Aorta (tissue), 5 donors: ENCODE measurements at regions not wholly inside any gene's neighbourhood (a gene's known extent, or its start where the extent isn't known, plus 50 kb on each side); places are given as distances from the start of the nearest gene placed in this dataset.
A peak's percentile ranks its signal among the peaks of the same experiment; 100 is the strongest.
"Not testable (repeated sequence)": the region's sequence is repeated elsewhere in the genome, so short reads cannot be mapped to it uniquely, and the experiment has no call there.

ENCODE experiments used
- ATAC-seq: fragments of 200-7000 bp; cut with Tn5 transposase; one replicate; pipeline ENCODE4 v1.9.1; 2022; ENCODE audit warnings: moderate library complexity; ENCODE audit not compliant: low FRiP score
- DNase-seq, 2 donors: peaks; one replicate each; pipeline ENCODE4 v3.0.0-alpha.2; 2020
- H3K27ac ChIP-seq, 2 donors: one replicate each; pipeline ENCODE4 v1.5.1; 2013; ENCODE audit warnings: low read length in 2 of 2, mild to moderate bottlenecking in 2 of 2, moderate library complexity in 2 of 2, control low read depth in 1 of 2, inconsistent platforms in 1 of 2, low read depth in 1 of 2
- H3K27me3 ChIP-seq, 2 donors: one replicate each; pipeline ENCODE4 v1.6.1; 2013; ENCODE audit warnings: control low read depth in 1 of 2, low read length in 1 of 2, mild to moderate bottlenecking in 1 of 2, moderate library complexity in 1 of 2; ENCODE audit not compliant: insufficient read depth in 2 of 2, control insufficient read depth in 1 of 2
- H3K36me3 ChIP-seq, 2 donors: one replicate each; pipeline ENCODE4 v1.6.1; 2013; ENCODE audit warnings: control low read depth in 1 of 2, low read length in 1 of 2, mild to moderate bottlenecking in 1 of 2; ENCODE audit not compliant: insufficient read depth in 2 of 2, control insufficient read depth in 1 of 2
- H3K4me1 ChIP-seq, 2 donors: one replicate each; pipeline ENCODE4 v1.6.1; 2013; ENCODE audit warnings: low read length in 2 of 2, control low read depth in 1 of 2, mild to moderate bottlenecking in 1 of 2, moderate library complexity in 1 of 2; ENCODE audit not compliant: insufficient read depth in 2 of 2, control insufficient read depth in 1 of 2
- H3K4me3 ChIP-seq, 2 donors: one replicate each; pipeline ENCODE4 v1.5.1; 2013; ENCODE audit warnings: low read length in 2 of 2, control low read depth in 1 of 2, mild to moderate bottlenecking in 1 of 2
- H3K9me3 ChIP-seq: one replicate; pipeline ENCODE4 v1.6.1; 2013; ENCODE audit warnings: mild to moderate bottlenecking, low read length; ENCODE audit not compliant: control insufficient read depth
- WGBS, 2 donors: extraction: QIAGEN DNeasy Blood & Tissue Kit; methylation state at CpG; one replicate each; pipeline ENCODE4 v1.1.7; 2013; 5-methylcytosine and 5-hydroxymethylcytosine counted together
- intact Hi-C, 2 donors: fragments of 100-400 bp; cut with DNase I; formaldehyde crosslinking; loops; one replicate each; pipeline versions ENCODE4 v1.14.2 to v1.15.0; 2022
- donor health status: healthy with polysubstance abuse.
- donor health status: Bipolar disorder and iron deficiency.
- donor health status: DM: no; HTN: no; CAD: no.
- donor health status: DM: no; HTN: no; CAD: no.
- donor health status: DM: yes; HTN: yes; CAD: no.

GRCh38 chr6:168939796-168940195 is 313.9 kb downstream of the THBS2 start:
- Histone ChIP-seq H3K4me1 (no peaks in the 10 kb centered on the region), H3K27me3 (no peaks in the 10 kb centered on the region), H3K9me3 (no peaks in the 10 kb centered on the region), H3K4me3 (no peak overlapping the region), H3K36me3 (no peaks in the 10 kb centered on the region), H3K27ac (no peak overlapping the region)
- DNase-seq (no peak), ATAC-seq (no peak)
- WGBS, 2 donors, result 92 to 94% methylated on average over 13 of the region's 13 CpGs
- intact Hi-C loops, result no loop called here

- H3K27ac ChIP-seq, result no peak overlapping the region
- intact Hi-C loops, result no loop called here
- no peak overlapping the region for H3K4me3 ChIP-seq
- no peaks in the 10 kb centered on the region for H3K4me1 ChIP-seq
- no peaks in the 10 kb centered on the region for H3K9me3 ChIP-seq
- WGBS, 2 donors, result 33 to 34% methylated on average over 4 of the region's 4 CpGs
- peak; percentile 27 for ATAC-seq
- no peaks in the 10 kb centered on the region for H3K27me3 ChIP-seq
- DNase-seq, result no peak
- no peaks in the 10 kb centered on the region for H3K36me3 ChIP-seq
These were observed 314.6 kb downstream of the THBS2 start for GRCh38 chr6:168939041-168939440.

- ATAC-seq, result no peak
- H3K4me3 ChIP-seq, result no peak overlapping the region
These were observed 315.1 kb downstream of the THBS2 start for GRCh38 chr6:168938546-168938945.

GRCh38 chr6:168937054-168937453 is 316.6 kb downstream of the THBS2 start:
- Histone ChIP-seq H3K36me3 (no peaks in the 10 kb centered on the region), H3K27me3 (no peaks in the 10 kb centered on the region), H3K4me3 (no peak overlapping the region), H3K9me3 (no peaks in the 10 kb centered on the region), H3K4me1 (no peaks in the 10 kb centered on the region), H3K27ac (no peak overlapping the region)
- ATAC-seq, result no peak
- DNase-seq, result no peak
- intact Hi-C loops, result no loop called here
- WGBS, 2 donors, result 39 to 48% methylated on average over 7 of the region's 7 CpGs

More at GRCh38 chr6:168938546-168938945, 315.1 kb downstream of the THBS2 start:
- intact Hi-C loops, result no loop called here
- H3K4me1 ChIP-seq, result no peaks in the 10 kb centered on the region
- DNase-seq, result no peak
- H3K36me3 ChIP-seq, result no peaks in the 10 kb centered on the region
- 86 to 88% methylated on average over 12 of the region's 12 CpGs for WGBS, 2 donors
- H3K27me3 ChIP-seq, result no peaks in the 10 kb centered on the region
- no peaks in the 10 kb centered on the region for H3K9me3 ChIP-seq
- H3K27ac ChIP-seq, result no peak overlapping the region

GRCh38 chr6:168935628-168936010 is 318.0 kb downstream of the THBS2 start:
- no peaks in the 10 kb centered on the region for H3K36me3 ChIP-seq
- ATAC-seq, result no peak
- WGBS, 2 donors, result 81 to 83% methylated on average over 10 of the region's 10 CpGs

GRCh38 chr6:168934660-168935627 is 318.7 kb downstream of the THBS2 start:
- Histone ChIP-seq H3K9me3 (no peaks in the 10 kb centered on the region), H3K27ac (no peak overlapping the region), H3K27me3 (no peaks in the 10 kb centered on the region), H3K4me1 (no peaks in the 10 kb centered on the region), H3K36me3 (no peaks in the 10 kb centered on the region), H3K4me3 (no peak overlapping the region)
- intact Hi-C loops, result no loop called here
- DNase-seq (no peak), ATAC-seq (no peak)
- WGBS, 2 donors, result 82 to 84% methylated on average over 25 of the region's 25 CpGs

More at GRCh38 chr6:168935628-168936010, 318.0 kb downstream of the THBS2 start:
- intact Hi-C loops, result no loop called here
- Histone ChIP-seq H3K4me1 (no peaks in the 10 kb centered on the region), H3K27me3 (no peaks in the 10 kb centered on the region), H3K4me3 (no peak overlapping the region), H3K27ac (no peak overlapping the region), H3K9me3 (no peaks in the 10 kb centered on the region)
- DNase-seq, result no peak

GRCh38 chr6:168932171-168932570 is 321.5 kb downstream of the THBS2 start:
- H3K36me3 ChIP-seq, H3K4me3 ChIP-seq, H3K4me1 ChIP-seq, H3K9me3 ChIP-seq, DNase-seq, H3K27ac ChIP-seq, ATAC-seq, intact Hi-C loops, H3K27me3 ChIP-seq: not testable (repeated sequence)
- WGBS, 2 donors, result 84 to 87% methylated on average over 14 to 16 of the region's 16 CpGs

GRCh38 chr6:168931072-168931471 is 322.6 kb downstream of the THBS2 start:
- WGBS, 2 donors, result 74 to 80% methylated on average over 14 to 17 of the region's 17 CpGs
- H3K4me3 ChIP-seq, ATAC-seq: not testable (repeated sequence)

GRCh38 chr6:168929871-168930450 is 323.7 kb downstream of the THBS2 start:
- Histone ChIP-seq H3K27ac (no peak overlapping the region), H3K4me1 (no peaks in the 10 kb centered on the region), H3K9me3 (no peaks in the 10 kb centered on the region), H3K4me3 (no peak overlapping the region), H3K27me3 (no peaks in the 10 kb centered on the region), H3K36me3 (no peaks in the 10 kb centered on the region)
- DNase-seq (no peak), ATAC-seq (no peak)
- intact Hi-C loops, result no loop called here
- WGBS, 2 donors, result 97% methylated on average over 11 of the region's 11 CpGs

More at GRCh38 chr6:168931072-168931471, 322.6 kb downstream of the THBS2 start:
- H3K27me3 ChIP-seq, DNase-seq, H3K36me3 ChIP-seq, H3K9me3 ChIP-seq, intact Hi-C loops, H3K4me1 ChIP-seq, H3K27ac ChIP-seq: not testable (repeated sequence)
